Type B pancreatic cell (in vitro differentiated cells): ENCODE measurements at regions not wholly inside any gene's neighbourhood (a gene's known extent, or its start where the extent isn't known, plus 50 kb on each side); places are given as distances from the start of the nearest gene placed in this dataset.

ENCODE experiments used
- DNase-seq: peaks from one replicate; pipeline ENCODE4 v3.0.0; 2021; ENCODE audit warnings: mixed read lengths; ENCODE audit not compliant: unreplicated experiment; ENCODE audit errors: extremely low spot score
- H3K27ac Mint-ChIP-seq: 2 replicates; pipeline ENCODE4 v1.8.0; 2021; ENCODE audit warnings: mild to moderate bottlenecking, mixed read lengths
- H3K27me3 Mint-ChIP-seq: 2 replicates; pipeline ENCODE4 v1.8.0; 2021; ENCODE audit warnings: mixed read lengths
- H3K36me3 Mint-ChIP-seq: 2 replicates; pipeline ENCODE4 v1.8.0; 2021; ENCODE audit warnings: mixed read lengths
- H3K4me1 Mint-ChIP-seq: one replicate; pipeline ENCODE4 v1.8.0; 2021; ENCODE audit warnings: mixed read lengths; ENCODE audit not compliant: unreplicated experiment
- H3K4me3 Mint-ChIP-seq: 2 replicates; pipeline ENCODE4 v1.8.0; 2021; ENCODE audit warnings: mild to moderate bottlenecking, mixed read lengths
- H3K9me3 Mint-ChIP-seq: 2 replicates; pipeline ENCODE4 v1.8.0; 2021; ENCODE audit warnings: mixed read lengths
- TF ChIP-seq, protein P1 (sequence below): fragments of 200-600 bp; sonication (generic); conservative IDR thresholded peaks from 2 replicates; pipeline ENCODE4 v1.5.0; 2021; ENCODE audit warnings: antibody characterized with exemption, mild to moderate bottlenecking

- Mint-ChIP-seq H3K4me3 (no peak overlapping the region), H3K9me3 (no peaks in the 10 kb centered on the region), H3K27me3 (peaks cover 5% of the 10 kb centered on the region), H3K4me1 (peaks cover 9% of the 10 kb centered on the region), H3K27ac (no peak overlapping the region), H3K36me3 (no peaks in the 10 kb centered on the region)
- TF ChIP-seq, protein P1, sequence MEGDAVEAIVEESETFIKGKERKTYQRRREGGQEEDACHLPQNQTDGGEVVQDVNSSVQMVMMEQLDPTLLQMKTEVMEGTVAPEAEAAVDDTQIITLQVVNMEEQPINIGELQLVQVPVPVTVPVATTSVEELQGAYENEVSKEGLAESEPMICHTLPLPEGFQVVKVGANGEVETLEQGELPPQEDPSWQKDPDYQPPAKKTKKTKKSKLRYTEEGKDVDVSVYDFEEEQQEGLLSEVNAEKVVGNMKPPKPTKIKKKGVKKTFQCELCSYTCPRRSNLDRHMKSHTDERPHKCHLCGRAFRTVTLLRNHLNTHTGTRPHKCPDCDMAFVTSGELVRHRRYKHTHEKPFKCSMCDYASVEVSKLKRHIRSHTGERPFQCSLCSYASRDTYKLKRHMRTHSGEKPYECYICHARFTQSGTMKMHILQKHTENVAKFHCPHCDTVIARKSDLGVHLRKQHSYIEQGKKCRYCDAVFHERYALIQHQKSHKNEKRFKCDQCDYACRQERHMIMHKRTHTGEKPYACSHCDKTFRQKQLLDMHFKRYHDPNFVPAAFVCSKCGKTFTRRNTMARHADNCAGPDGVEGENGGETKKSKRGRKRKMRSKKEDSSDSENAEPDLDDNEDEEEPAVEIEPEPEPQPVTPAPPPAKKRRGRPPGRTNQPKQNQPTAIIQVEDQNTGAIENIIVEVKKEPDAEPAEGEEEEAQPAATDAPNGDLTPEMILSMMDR = no peak
- DNase-seq = no peak
Measured at GRCh38 chr13:107851670-107852069, 363.7 kb downstream of the LIG4 start.

GRCh38 chr13:107847406-107847805, 367.9 kb downstream of the LIG4 start:
- Mint-ChIP-seq H3K9me3 (no peaks in the 10 kb centered on the region), H3K4me1 (peaks cover 9% of the 10 kb centered on the region), H3K36me3 (no peaks in the 10 kb centered on the region), H3K27me3 (peaks cover 5% of the 10 kb centered on the region), H3K4me3 (no peak overlapping the region), H3K27ac (no peak overlapping the region)
- TF ChIP-seq, protein P1 = no peak
- no peak for DNase-seq

GRCh38 chr13:107846642-107847041, 368.7 kb downstream of the LIG4 start:
- H3K9me3 Mint-ChIP-seq = no peaks in the 10 kb centered on the region
- no peak overlapping the region for H3K27ac Mint-ChIP-seq
- H3K36me3 Mint-ChIP-seq = no peaks in the 10 kb centered on the region
- TF ChIP-seq, protein P1 = no peak
- H3K27me3 Mint-ChIP-seq = peaks cover 5% of the 10 kb centered on the region
- H3K4me3 Mint-ChIP-seq = no peak overlapping the region
- DNase-seq = no peak
- H3K4me1 Mint-ChIP-seq = peaks cover 9% of the 10 kb centered on the region

GRCh38 chr13:107845911-107846310, 369.4 kb downstream of the LIG4 start:
- no peaks in the 10 kb centered on the region for H3K9me3 Mint-ChIP-seq
- DNase-seq = no peak
- peaks cover 7% of the 10 kb centered on the region for H3K4me1 Mint-ChIP-seq
- no peak overlapping the region for H3K27ac Mint-ChIP-seq
- peaks cover 5% of the 10 kb centered on the region for H3K27me3 Mint-ChIP-seq
- TF ChIP-seq, protein P1 = no peak
- no peaks in the 10 kb centered on the region for H3K36me3 Mint-ChIP-seq
- H3K4me3 Mint-ChIP-seq = no peak overlapping the region

- no peaks in the 10 kb centered on the region for H3K36me3 Mint-ChIP-seq
- peaks cover 5% of the 10 kb centered on the region for H3K4me1 Mint-ChIP-seq
- no peak for DNase-seq
- TF ChIP-seq, protein P1 = no peak
- H3K27ac Mint-ChIP-seq = no peak overlapping the region
- no peak overlapping the region for H3K4me3 Mint-ChIP-seq
- peaks cover 5% of the 10 kb centered on the region for H3K27me3 Mint-ChIP-seq
- no peaks in the 10 kb centered on the region for H3K9me3 Mint-ChIP-seq
Measured at GRCh38 chr13:107843681-107844080, 371.7 kb downstream of the LIG4 start.

DNA sequence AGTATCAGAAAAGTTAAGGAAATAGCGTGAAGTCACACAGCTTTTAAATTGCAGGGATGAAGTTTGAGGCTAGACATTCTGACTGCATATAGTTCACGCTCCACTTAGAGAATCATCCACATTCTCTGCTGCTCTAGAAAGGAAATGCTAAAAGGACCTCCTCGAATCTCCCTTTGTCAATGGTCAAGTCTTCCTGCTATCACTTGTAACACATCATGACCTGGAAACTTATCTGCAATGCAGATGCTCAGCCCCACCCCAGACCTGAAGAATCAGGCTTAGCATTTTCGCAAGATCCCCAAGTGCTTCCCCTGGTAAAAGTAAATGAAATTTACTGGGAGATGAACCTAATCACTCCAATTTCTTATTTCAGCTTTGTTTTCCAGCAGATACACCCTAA, 372.1 kb downstream of the LIG4 start:
- H3K36me3 Mint-ChIP-seq = no peaks in the 10 kb centered on the region
- no peak overlapping the region for H3K4me3 Mint-ChIP-seq
- H3K27ac Mint-ChIP-seq = no peak overlapping the region
- TF ChIP-seq, protein P1 = no peak
- peaks cover 5% of the 10 kb centered on the region for H3K4me1 Mint-ChIP-seq
- no peaks in the 10 kb centered on the region for H3K9me3 Mint-ChIP-seq
- no peak for DNase-seq
- peaks cover 7% of the 10 kb centered on the region for H3K27me3 Mint-ChIP-seq
